ENCODE measurements at regions not wholly inside any gene's neighbourhood (a gene's known extent, or its start where the extent isn't known, plus 50 kb on each side); places are given as distances from the start of the nearest gene placed in this dataset.

DNA sequence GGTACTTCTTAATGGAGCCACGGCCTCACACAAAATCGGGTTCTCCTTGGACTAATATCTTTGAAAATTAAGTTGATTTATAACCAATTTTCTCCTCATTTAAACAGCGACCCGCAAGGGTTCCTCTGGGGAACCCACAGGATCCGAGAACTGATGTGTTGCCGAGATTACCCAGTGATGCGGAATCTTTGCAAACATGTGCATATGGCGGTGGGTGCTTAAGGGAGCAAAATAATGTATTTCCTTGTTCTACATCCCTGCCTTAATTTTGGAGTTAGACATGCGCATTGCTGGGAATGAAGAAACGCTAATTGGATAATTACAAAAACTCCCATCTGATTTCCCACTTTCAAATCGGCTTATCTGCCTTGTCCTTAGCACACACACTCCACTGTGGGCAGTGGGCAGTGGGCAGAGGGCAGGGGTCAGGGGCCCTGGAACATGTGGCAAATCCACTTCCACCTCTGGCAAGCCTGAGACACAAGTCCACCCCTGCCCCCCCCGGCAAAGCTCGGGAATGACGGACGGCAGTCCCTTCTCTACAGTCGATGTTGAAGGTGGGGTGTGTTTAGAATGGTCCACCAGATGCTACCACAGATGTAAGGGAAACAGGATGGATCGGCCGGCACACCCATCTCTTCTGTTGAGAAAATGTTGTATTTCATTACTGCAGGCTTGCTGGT lies 137.4 kb upstream of the CDH4 start:
- no peak overlapping the region for H3K27ac ChIP-seq
- no peak for DNase-seq (ENCODE audit: low read depth in 1 of 2, low spot score in 2 of 2)
- H3K4me1 ChIP-seq (replicated peaks): peaks cover 18% of the 10 kb centered on the region
- H3K9me3 ChIP-seq (replicated peaks): no peaks in the 10 kb centered on the region
- no peaks in the 10 kb centered on the region for H3K27me3 ChIP-seq (replicated peaks)
- no peaks in the 10 kb centered on the region for H3K36me3 ChIP-seq
- no peak overlapping the region for H3K4me3 ChIP-seq

DNA sequence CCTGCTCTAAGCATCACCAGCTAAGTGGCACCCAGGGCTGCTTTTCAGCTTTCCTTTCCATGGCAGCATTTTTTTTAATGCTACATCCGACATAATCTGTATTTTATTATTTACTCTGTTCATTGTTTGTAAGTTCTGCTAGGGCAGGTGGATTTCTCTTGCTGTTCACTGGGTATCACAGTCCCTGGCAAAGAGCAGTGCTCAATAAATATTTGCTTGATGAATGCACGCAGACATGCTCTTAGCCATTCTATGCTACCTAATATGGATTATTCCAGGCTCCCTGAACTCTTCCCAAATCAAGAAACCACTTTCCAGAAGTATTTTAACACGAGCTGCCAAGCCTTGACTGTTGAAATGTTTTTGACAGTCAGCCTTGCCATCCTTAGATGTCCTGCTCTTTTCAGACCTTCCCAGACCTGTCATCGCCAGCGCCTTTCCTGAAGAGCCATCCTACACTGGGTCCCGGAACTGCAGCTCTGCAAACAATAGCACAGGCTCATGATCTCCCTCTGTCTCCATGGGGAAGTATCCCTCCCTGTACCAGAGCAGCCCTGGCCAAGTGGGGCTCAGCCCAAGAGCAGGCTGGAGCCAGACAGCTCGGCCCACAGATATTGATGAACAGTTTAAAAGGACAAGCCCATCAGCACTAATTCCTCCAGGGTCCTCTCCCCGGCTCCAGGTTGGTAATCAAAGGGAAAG lies 136.5 kb upstream of the CDH4 start:
- no peak overlapping the region for H3K4me3 ChIP-seq
- no peaks in the 10 kb centered on the region for H3K9me3 ChIP-seq (replicated peaks)

DNA sequence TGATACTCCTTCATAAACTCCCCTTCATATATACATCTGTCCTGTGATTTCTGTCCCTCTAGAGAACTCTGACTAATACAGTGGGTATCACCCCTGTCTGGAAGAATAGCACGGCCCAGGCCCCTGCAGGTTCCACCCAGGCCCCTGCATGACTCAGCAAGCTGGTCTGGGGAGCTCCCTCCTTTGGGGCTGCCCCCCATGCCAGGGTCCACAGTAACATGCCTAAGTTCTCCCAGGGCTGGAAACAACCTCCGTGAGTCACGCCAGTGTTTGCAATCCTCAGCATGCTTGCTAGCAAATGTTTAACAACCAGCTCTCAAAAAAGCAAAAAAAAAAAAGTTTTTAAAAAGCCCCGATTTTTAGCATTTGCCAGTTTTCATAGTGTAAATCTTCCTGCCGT lies 134.3 kb upstream of the CDH4 start:
- no peaks in the 10 kb centered on the region for H3K36me3 ChIP-seq
- H3K9me3 ChIP-seq (replicated peaks): no peaks in the 10 kb centered on the region
- H3K4me1 ChIP-seq (replicated peaks): peaks cover 18% of the 10 kb centered on the region
- H3K27me3 ChIP-seq (replicated peaks): no peaks in the 10 kb centered on the region
- H3K4me3 ChIP-seq: no peak overlapping the region
- peak; percentile 47 to 76 for DNase-seq (ENCODE audit: low read depth in 1 of 2, low spot score in 2 of 2)
- H3K27ac ChIP-seq: peak overlapping the region; percentile 66

More for the DNA sequence above, 136.5 kb upstream of the CDH4 start:
- H3K27me3 ChIP-seq (replicated peaks): no peaks in the 10 kb centered on the region
- no peak overlapping the region for H3K27ac ChIP-seq
- no peak for DNase-seq (ENCODE audit: low read depth in 1 of 2, low spot score in 2 of 2)
- peaks cover 18% of the 10 kb centered on the region for H3K4me1 ChIP-seq (replicated peaks)
- H3K36me3 ChIP-seq: no peaks in the 10 kb centered on the region

DNA sequence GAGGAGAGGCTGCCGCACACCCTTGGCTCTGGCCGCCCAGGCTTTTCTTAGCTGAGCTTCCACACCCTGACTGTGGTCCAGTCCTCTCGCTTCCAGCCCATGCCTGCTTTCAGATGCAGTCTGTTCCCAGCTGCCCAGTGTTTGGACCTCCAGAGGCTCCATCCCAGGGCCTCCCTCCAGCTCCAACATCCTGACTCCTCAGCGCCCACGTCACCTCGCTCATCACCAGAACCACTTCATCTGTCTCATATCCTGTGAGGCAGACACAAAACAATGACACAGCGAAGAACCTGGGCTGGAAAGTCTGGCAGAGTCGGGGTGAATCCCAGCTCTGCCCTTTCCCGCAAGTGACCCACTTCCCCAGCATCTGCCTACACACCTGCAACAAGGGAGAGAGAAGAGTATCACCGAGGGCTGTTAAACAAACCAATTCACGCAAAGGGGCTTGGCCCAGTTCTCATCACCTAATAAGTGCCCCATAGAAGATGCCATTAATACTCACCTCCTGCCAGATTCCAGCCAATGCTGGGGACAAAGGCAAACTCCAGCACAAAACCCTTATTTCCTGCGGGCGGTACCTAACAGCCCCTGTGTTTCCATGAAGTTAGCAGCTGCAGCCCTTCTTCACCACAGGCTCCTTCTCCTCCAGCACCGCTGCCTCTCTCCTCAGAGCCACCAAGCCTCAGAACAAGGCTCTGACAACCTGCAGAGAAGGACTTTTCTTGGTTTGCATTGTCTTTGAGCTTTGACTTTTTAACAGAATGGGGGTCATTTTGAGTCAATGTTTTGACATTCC lies 133.4 kb upstream of the CDH4 start:
- DNase-seq (ENCODE audit: low read depth in 1 of 2, low spot score in 2 of 2): peak; percentile 34 to 56
- peaks cover 18% of the 10 kb centered on the region for H3K4me1 ChIP-seq (replicated peaks)
- no peaks in the 10 kb centered on the region for H3K9me3 ChIP-seq (replicated peaks)
- no peaks in the 10 kb centered on the region for H3K36me3 ChIP-seq
- H3K4me3 ChIP-seq: no peak overlapping the region
- H3K27ac ChIP-seq: peak overlapping the region; percentile 66
- H3K27me3 ChIP-seq (replicated peaks): no peaks in the 10 kb centered on the region

DNA sequence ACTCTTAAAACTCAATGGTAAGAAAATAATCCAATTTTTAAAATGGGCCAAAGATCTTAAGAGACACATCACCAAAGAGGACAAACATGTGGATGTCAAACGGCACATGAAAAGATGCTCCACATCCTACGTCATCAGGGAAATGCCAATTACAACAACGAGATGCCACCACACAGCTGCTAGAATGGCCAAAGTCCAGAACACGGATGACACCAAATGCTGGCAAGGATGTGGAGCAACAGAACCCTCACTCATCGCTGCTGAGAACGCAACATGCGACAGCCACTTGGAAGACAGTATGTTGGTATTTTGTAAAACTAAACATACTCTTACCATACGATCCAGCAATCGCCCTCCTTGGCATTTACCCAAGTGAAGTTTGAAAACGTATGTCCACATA lies 132.8 kb upstream of the CDH4 start:
- Histone ChIP-seq H3K9me3 (replicated peaks) (no peaks in the 10 kb centered on the region), H3K4me1 (replicated peaks) (peaks cover 18% of the 10 kb centered on the region), H3K27me3 (replicated peaks) (no peaks in the 10 kb centered on the region), H3K4me3 (no peak overlapping the region), H3K36me3 (no peaks in the 10 kb centered on the region), H3K27ac (no peak overlapping the region)
- DNase-seq (ENCODE audit: low read depth in 1 of 2, low spot score in 2 of 2): no peak

DNA sequence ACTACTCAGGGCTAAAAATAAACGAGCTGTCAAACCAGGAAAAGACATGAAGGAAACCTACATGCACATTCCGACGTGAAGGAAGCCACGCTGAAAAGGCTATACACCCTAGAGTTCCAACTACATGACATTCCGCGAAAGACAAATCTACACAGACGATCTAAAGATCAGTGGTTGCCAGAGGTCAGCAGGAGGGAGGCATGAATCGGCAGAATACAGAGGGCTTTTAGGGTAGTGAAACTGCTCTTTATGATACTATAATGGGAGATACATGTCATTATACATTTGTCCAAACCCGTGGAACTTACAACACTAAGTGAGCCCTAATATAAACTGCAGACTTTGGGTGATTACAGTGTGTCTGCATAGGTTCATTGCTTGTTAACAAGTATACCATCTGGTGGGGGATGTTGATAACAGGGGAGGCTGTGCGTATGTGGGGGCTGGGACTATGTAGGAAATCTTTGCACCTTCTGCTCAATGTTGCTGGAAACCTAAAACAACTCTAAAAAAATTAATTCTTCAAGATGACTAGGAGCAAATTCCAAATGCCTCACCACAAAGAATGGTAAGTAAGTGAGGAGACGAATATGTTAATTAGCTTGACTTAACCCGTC lies 132.2 kb upstream of the CDH4 start:
- no peak for DNase-seq (ENCODE audit: low read depth in 1 of 2, low spot score in 2 of 2)
- Histone ChIP-seq H3K36me3 (no peaks in the 10 kb centered on the region), H3K27ac (no peak overlapping the region), H3K9me3 (replicated peaks) (no peaks in the 10 kb centered on the region), H3K4me3 (no peak overlapping the region), H3K4me1 (replicated peaks) (peaks cover 18% of the 10 kb centered on the region), H3K27me3 (replicated peaks) (no peaks in the 10 kb centered on the region)

DNA sequence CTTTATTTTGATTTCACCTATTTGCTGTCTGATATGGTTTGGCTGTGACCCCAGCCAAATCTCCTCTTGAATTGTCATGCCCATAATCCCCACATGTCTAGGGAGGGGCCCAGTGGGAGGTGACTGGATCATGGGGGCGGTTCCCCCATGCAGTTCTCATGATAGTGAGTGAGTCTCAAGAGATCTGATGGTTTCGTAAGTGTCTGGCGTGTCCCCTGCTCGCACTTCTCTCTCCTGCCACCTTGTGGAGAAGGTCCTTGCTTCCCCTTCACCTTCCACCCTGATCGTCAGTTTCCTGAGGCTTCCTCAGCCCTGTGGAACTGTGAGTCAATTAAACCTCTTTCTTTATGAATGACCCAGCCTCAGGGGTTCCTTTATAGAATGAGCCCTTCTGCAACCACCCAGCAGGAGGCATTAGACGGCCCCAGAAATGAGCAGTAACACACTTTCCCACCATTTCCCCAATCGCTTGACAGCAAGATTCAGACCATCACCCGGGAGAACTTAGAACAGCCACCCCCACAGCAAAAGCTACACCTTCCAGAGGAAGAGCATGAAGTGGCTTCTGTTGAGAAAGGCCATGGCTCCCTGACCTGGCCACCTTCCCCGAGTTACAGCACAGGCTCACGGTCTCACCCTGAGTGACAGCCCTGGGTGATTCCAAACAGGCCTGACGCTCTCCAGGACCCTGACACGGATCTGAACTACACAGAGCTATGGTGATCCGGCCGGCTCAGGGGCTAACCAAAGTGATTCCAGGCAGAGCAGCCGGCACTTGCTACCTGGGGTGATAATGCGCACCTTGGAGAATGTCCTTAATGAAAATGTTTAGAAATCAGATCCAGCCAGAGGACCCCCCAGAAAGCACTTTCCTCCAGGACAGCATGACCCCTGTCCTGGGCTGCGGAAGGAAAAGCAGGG lies 131.2 kb upstream of the CDH4 start:
- Histone ChIP-seq H3K9me3 (replicated peaks) (no peaks in the 10 kb centered on the region), H3K36me3 (no peaks in the 10 kb centered on the region), H3K4me3 (no peak overlapping the region), H3K27me3 (replicated peaks) (no peaks in the 10 kb centered on the region), H3K4me1 (replicated peaks) (peaks cover 18% of the 10 kb centered on the region), H3K27ac (no peak overlapping the region)
- peak; percentile 38 to 58 for DNase-seq (ENCODE audit: low read depth in 1 of 2, low spot score in 2 of 2)

DNA sequence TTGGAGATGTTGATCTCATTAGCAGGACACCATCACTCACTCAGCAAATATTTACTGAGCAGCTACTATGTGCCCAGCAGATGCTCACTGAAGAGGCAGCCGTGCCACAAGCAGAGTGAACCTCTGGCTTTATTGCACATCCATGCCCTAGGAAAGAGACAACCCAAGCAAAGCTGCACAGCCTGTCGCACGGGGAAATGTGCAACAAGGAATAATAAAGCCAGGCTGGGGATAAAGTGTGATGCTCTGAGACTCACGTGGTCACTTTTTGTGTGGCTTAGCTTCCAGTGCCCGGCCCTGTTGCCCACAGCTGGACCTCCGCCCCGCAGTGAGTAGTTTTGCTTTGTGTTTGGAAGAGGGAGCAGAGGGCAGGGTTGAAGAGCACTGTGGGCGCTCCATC lies 130.4 kb upstream of the CDH4 start:
- Histone ChIP-seq H3K9me3 (replicated peaks) (no peaks in the 10 kb centered on the region), H3K27ac (no peak overlapping the region), H3K36me3 (no peaks in the 10 kb centered on the region), H3K27me3 (replicated peaks) (no peaks in the 10 kb centered on the region), H3K4me3 (no peak overlapping the region), H3K4me1 (replicated peaks) (peaks cover 19% of the 10 kb centered on the region)
- no peak for DNase-seq (ENCODE audit: low read depth in 1 of 2, low spot score in 2 of 2)

DNA sequence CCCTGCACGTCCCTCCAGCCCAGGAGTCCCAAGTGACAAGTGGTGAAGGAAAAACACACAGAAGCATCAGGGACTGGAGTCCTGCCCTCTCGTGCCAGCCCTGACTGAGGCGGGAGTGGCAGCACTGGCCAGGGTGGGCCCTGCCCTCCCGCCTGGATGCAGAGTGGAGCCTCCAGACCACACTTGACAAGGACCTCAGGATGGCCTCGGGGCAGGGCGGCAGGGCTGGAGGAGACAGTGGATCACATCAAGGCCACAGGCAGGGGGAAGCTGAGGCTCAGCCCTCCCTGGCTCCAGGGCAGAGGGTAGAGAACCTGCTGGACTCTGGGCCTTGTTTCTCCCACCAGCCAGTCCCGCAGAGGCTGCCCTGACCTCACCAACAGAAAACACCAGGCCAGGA lies 128.8 kb upstream of the CDH4 start:
- DNase-seq (ENCODE audit: low read depth in 1 of 2, low spot score in 2 of 2): no peak
- Histone ChIP-seq H3K27ac (no peak overlapping the region), H3K4me1 (replicated peaks) (peaks cover 24% of the 10 kb centered on the region), H3K36me3 (no peaks in the 10 kb centered on the region), H3K4me3 (no peak overlapping the region), H3K9me3 (replicated peaks) (no peaks in the 10 kb centered on the region), H3K27me3 (replicated peaks) (no peaks in the 10 kb centered on the region)

DNA sequence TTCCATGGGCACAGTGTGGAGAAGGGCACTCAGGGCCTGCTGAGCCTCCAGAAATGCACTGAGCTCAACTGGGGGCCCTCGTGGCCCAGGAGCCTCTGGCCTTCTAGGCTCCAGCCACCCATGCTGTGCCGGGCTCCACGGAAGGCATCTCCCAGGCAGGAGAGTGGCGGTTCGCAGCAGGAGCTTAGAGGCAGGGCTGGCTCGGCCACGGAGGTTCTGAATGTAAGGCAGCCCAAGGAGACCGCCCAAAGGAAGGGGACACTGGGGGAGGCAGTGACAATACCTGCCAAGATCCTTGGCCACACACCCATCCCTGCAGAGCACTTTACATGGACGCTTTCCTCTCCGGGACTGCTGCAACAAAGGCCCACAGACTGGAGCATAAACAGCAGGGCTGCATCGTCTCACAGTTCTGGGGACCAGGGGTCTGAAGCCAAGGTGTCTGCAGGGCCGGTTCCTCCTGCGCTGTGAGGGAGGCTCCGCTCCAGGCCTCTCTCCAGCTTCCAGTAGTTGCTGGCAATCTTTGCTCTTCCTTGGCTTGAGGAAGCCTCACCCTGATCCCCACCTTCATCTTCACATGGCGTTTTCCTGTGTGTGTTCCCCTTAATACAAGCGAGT lies 128.2 kb upstream of the CDH4 start:
- DNase-seq (ENCODE audit: low read depth in 1 of 2, low spot score in 2 of 2): no peak
- Histone ChIP-seq H3K27ac (no peak overlapping the region), H3K4me3 (no peak overlapping the region), H3K36me3 (no peaks in the 10 kb centered on the region), H3K9me3 (replicated peaks) (no peaks in the 10 kb centered on the region), H3K4me1 (replicated peaks) (peaks cover 18% of the 10 kb centered on the region), H3K27me3 (replicated peaks) (no peaks in the 10 kb centered on the region)

DNA sequence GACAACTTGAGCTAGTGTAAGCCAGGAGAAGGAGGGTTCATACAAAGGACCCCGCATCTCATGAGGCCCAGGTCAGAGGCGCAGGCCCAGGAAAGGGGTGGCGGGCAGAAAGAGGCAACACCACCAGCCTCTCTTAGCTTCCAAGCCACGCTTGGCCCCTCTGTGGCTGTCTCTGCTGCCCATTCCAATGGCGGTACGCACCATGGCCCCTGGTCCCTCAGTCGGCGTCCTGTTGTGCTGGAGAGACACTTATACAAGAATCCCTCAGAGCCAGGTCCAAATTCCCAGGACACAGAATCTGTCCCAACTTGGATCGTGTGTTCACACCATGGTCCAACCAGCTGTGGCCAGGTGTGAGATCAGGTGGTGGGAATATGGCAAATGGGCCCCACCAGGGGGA lies 127.0 kb upstream of the CDH4 start:
- Histone ChIP-seq H3K4me3 (no peak overlapping the region), H3K36me3 (no peaks in the 10 kb centered on the region), H3K27ac (no peak overlapping the region), H3K27me3 (replicated peaks) (no peaks in the 10 kb centered on the region), H3K9me3 (replicated peaks) (no peaks in the 10 kb centered on the region), H3K4me1 (replicated peaks) (peaks cover 18% of the 10 kb centered on the region)
- DNase-seq (ENCODE audit: low read depth in 1 of 2, low spot score in 2 of 2): no peak

DNA sequence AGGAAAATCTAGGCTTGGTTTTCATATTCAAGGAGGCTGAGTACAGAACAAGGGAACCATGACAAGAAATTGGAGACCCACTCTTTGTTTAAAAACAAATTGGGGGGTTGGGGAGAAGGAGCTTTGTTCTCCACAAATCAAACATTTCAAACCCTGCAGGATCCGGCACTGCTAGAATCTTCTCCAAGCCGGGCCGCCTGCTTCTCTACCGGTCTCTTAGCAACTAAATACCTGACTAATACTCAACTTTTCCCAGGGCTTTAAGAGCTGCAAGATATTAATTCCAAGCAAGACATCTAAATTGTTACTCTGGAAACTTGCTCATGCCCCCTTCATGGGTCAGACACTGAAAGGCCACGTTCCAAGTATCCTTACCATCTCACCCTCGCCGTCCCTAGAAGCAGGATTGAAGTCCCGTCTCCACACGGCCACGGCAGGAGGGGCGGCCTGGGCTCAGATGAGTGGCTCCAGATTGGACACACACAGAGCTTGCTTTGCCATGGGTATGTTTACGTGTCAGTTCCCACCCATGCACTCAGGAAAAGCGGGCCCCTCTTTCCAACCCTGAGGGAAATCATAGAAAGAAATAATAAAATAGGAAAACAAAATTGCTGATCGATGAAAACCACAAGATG lies 126.4 kb upstream of the CDH4 start:
- Histone ChIP-seq H3K27me3 (replicated peaks) (no peaks in the 10 kb centered on the region), H3K9me3 (replicated peaks) (no peaks in the 10 kb centered on the region), H3K36me3 (no peaks in the 10 kb centered on the region), H3K27ac (no peak overlapping the region), H3K4me1 (replicated peaks) (peaks cover 18% of the 10 kb centered on the region), H3K4me3 (no peak overlapping the region)
- DNase-seq (ENCODE audit: low read depth in 1 of 2, low spot score in 2 of 2): no peak
